Right lobe of liver (tissue), 4 donors: ENCODE measurements at regions not wholly inside any gene's neighbourhood (a gene's known extent, or its start where the extent isn't known, plus 50 kb on each side); places are given as distances from the start of the nearest gene placed in this dataset.

Experiments used
- POLR2A ChIP-seq: fragments of 450-650 bp; IDR thresholded peaks from one replicate; pipeline ENCODE4 v1.6.1; 2017; ENCODE audit warnings: antibody characterized with exemption, mild to moderate bottlenecking
- TF ChIP-seq, protein P1 (sequence below), 4 donors: fragments of 200-600 bp in 3 of 4; fragments of 450-650 bp in 1 of 4; IDR thresholded peaks; one replicate each; pipeline versions ENCODE4 v1.5.1 to v1.8.0; 2016 to 2022; ENCODE audit warnings: antibody characterized with exemption in 4 of 4, mild to moderate bottlenecking in 2 of 4
- donor health status: DM: no; HTN: no; CAD: no.
- donor health status: DM: no; HTN: no; CAD: no.
- donor health status: DM: no; HTN: yes; CAD: no.

GRCh38 chr3:193809106-193809505 is 216.1 kb downstream of the OPA1 start:
- TF ChIP-seq, protein P1, sequence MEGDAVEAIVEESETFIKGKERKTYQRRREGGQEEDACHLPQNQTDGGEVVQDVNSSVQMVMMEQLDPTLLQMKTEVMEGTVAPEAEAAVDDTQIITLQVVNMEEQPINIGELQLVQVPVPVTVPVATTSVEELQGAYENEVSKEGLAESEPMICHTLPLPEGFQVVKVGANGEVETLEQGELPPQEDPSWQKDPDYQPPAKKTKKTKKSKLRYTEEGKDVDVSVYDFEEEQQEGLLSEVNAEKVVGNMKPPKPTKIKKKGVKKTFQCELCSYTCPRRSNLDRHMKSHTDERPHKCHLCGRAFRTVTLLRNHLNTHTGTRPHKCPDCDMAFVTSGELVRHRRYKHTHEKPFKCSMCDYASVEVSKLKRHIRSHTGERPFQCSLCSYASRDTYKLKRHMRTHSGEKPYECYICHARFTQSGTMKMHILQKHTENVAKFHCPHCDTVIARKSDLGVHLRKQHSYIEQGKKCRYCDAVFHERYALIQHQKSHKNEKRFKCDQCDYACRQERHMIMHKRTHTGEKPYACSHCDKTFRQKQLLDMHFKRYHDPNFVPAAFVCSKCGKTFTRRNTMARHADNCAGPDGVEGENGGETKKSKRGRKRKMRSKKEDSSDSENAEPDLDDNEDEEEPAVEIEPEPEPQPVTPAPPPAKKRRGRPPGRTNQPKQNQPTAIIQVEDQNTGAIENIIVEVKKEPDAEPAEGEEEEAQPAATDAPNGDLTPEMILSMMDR (IDR thresholded peaks at IDR 0.05), result no peak
- TF ChIP-seq POLR2A, result no peak
